Epithelial cell of proximal tubule (primary cell): ENCODE measurements at regions not wholly inside any gene's neighbourhood (a gene's known extent, or its start where the extent isn't known, plus 50 kb on each side); places are given as distances from the start of the nearest gene placed in this dataset.

ENCODE experiments used
- DNase-seq: peaks from one replicate; pipeline ENCODE4 v3.0.0-alpha.2; 2011; ENCODE audit warnings: low read depth
- H3K4me3 ChIP-seq: 2 replicates; pipeline ENCODE4 v1.5.1; 2011; ENCODE audit warnings: low read depth, mild to moderate bottlenecking, low read length
- CTCF ChIP-seq: conservative IDR thresholded peaks from 2 replicates; pipeline ENCODE4 v1.5.1; 2012; ENCODE audit warnings: low read depth, mild to moderate bottlenecking, low read length

GRCh38 chr5:77871946-77872345 is 95.8 kb upstream of the TBCA start:
- no peak for DNase-seq
- TF ChIP-seq CTCF: no peak
- H3K4me3 ChIP-seq: no peak overlapping the region

- H3K4me3 ChIP-seq: no peak overlapping the region
- no peak for TF ChIP-seq CTCF
- DNase-seq: no peak
Measured at GRCh38 chr5:77871016-77871415, 94.9 kb upstream of the TBCA start.

GRCh38 chr5:77869116-77869798 is 93.1 kb upstream of the TBCA start:
- H3K4me3 ChIP-seq: no peak overlapping the region
- no peak for DNase-seq

GRCh38 chr5:77867914-77868313 is 91.8 kb upstream of the TBCA start:
- TF ChIP-seq CTCF: peak; percentile 21
- DNase-seq: no peak
- no peak overlapping the region for H3K4me3 ChIP-seq

More at GRCh38 chr5:77869116-77869798, 93.1 kb upstream of the TBCA start:
- no peak for TF ChIP-seq CTCF

GRCh38 chr5:77867194-77867691 is 91.1 kb upstream of the TBCA start:
- no peak for DNase-seq
- H3K4me3 ChIP-seq: no peak overlapping the region
- TF ChIP-seq CTCF: no peak

- H3K4me3 ChIP-seq: no peak overlapping the region
- no peak for DNase-seq
- no peak for TF ChIP-seq CTCF
Measured at GRCh38 chr5:77866198-77866597, 90.1 kb upstream of the TBCA start.

GRCh38 chr5:77864997-77865396 is 88.9 kb upstream of the TBCA start:
- no peak overlapping the region for H3K4me3 ChIP-seq
- TF ChIP-seq CTCF: no peak
- no peak for DNase-seq
